DND-41 (cell line): ENCODE measurements at regions not wholly inside any gene's neighbourhood (a gene's known extent, or its start where the extent isn't known, plus 50 kb on each side); places are given as distances from the start of the nearest gene placed in this dataset.

ENCODE experiments used
- ATAC-seq: fragments of 200-7000 bp; cut with Tn5 transposase; 3 replicates; pipeline ENCODE4 v1.9.1; 2021; ENCODE audit warnings: low read depth; ENCODE audit not compliant: insufficient read depth
- DNase-seq: peaks from one replicate; pipeline ENCODE4 v3.0.0-alpha.2; 2020
- H2AFZ ChIP-seq: 2 replicates; pipeline ENCODE4 v1.6.0; 2012; ENCODE audit warnings: low read depth, low read length
- H3K27ac ChIP-seq: 2 replicates; pipeline ENCODE4 v1.5.1; 2012; ENCODE audit warnings: low read length, inconsistent platforms
- H3K27me3 ChIP-seq: fragments of 200-600 bp; sonication (generic); 2 replicates; pipeline ENCODE4 v1.6.0; 2012; ENCODE audit warnings: low read length, mild to moderate bottlenecking, inconsistent platforms; ENCODE audit not compliant: insufficient read depth, poor library complexity
- H3K36me3 ChIP-seq: 2 replicates; pipeline ENCODE4 v1.5.1; 2012; ENCODE audit warnings: low read length, inconsistent platforms; ENCODE audit not compliant: insufficient read depth
- H3K4me1 ChIP-seq: 2 replicates; pipeline ENCODE4 v1.5.1; 2012; ENCODE audit warnings: mild to moderate bottlenecking, low read length; ENCODE audit not compliant: insufficient read depth
- H3K4me2 ChIP-seq: 2 replicates; pipeline ENCODE4 v1.6.0; 2012; ENCODE audit warnings: mild to moderate bottlenecking, moderate library complexity, low read length, inconsistent platforms; ENCODE audit not compliant: insufficient read depth
- H3K4me3 ChIP-seq, 2 experiments: fragments of 200-600 bp in 1 of 2; shearing (Covaris generic) in 1 of 2; 2 replicates each; pipeline ENCODE4 v1.5.1; 2012 to 2016; ENCODE audit warnings: inconsistent platforms in 2 of 2, low read length in 2 of 2, mild to moderate bottlenecking in 2 of 2, low read depth in 1 of 2, moderate library complexity in 1 of 2
- H3K79me2 ChIP-seq: 2 replicates; pipeline ENCODE4 v1.6.0; 2012; ENCODE audit warnings: low read length, inconsistent platforms; ENCODE audit not compliant: insufficient read depth
- H3K9ac ChIP-seq: 2 replicates; pipeline ENCODE4 v1.6.0; 2012; ENCODE audit warnings: low read depth, mild to moderate bottlenecking, inconsistent platforms, low read length, moderate library complexity
- H3K9me3 ChIP-seq: 2 replicates; pipeline ENCODE4 v1.5.1; 2012; ENCODE audit warnings: low read length, moderate library complexity, mild to moderate bottlenecking, inconsistent platforms; ENCODE audit not compliant: insufficient read depth, severe bottlenecking
- H4K20me1 ChIP-seq: 2 replicates; pipeline ENCODE4 v1.6.0; 2012; ENCODE audit warnings: low read length; ENCODE audit not compliant: insufficient read depth
- CTCF ChIP-seq: IDR thresholded peaks from 2 replicates; pipeline ENCODE4 v1.5.1; 2012; ENCODE audit warnings: borderline replicate concordance, low read length, moderate library complexity, mild to moderate bottlenecking; ENCODE audit not compliant: poor library complexity, severe bottlenecking; ENCODE audit errors: extremely low read depth
- EZH2 ChIP-seq: IDR thresholded peaks from 3 replicates; pipeline ENCODE4 v1.6.1; 2012; ENCODE audit warnings: borderline replicate concordance, low read depth, mild to moderate bottlenecking, moderate library complexity, low read length, inconsistent platforms; ENCODE audit not compliant: severe bottlenecking

- Histone ChIP-seq H3K9ac (no peak overlapping the region), H3K4me1 (peaks cover 37% of the 10 kb centered on the region), H2AFZ (no peak overlapping the region), H3K9me3 (no peaks in the 10 kb centered on the region), H3K27me3 (no peaks in the 10 kb centered on the region), H4K20me1 (no peaks in the 10 kb centered on the region), H3K4me2 (peak overlapping the region; percentile 49), H3K79me2 (no peaks in the 10 kb centered on the region), H3K27ac (0 out of 2 replicates have a peak overlapping the region, but pooled peaks have one; percentile 52), H3K4me3 (no peak overlapping the region), H3K36me3 (no peaks in the 10 kb centered on the region)
- DNase-seq (no peak), ATAC-seq (peak; percentile 16; the same call in 1 of the 3 replicates)
- TF ChIP-seq EZH2 (no peak), CTCF (no peak)
Measured at GRCh38 chr9:79812099-79812498, 240.3 kb downstream of the TLE4 start.

DNA sequence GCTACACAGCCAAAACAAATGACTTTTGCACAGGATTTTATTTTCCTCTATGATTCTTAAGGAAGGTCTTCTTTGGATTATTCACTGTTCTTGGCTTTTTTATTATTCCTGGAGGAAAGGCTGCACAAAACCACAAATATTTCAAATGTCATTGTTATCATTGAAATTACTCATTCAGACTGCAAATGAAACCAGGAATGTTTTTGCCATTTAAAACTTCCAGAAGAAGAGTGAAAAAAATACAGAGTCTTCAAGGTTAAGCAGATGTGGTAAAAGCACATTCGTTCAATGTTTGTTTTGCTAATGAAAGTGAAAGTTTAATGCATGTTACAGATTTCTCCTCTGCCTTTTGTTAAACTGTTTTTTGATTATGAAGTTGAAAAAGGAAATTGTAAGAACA, 238.2 kb downstream of the TLE4 start:
- H3K9me3 ChIP-seq, result no peaks in the 10 kb centered on the region
- no peaks in the 10 kb centered on the region for H3K27me3 ChIP-seq
- no peaks in the 10 kb centered on the region for H3K36me3 ChIP-seq
- peaks cover 37% of the 10 kb centered on the region for H3K4me1 ChIP-seq
- no peaks in the 10 kb centered on the region for H3K79me2 ChIP-seq
- H3K9ac ChIP-seq, result 0 out of 2 replicates have a peak overlapping the region, but pooled peaks have one; percentile 18
- TF ChIP-seq EZH2, result no peak
- no peak for TF ChIP-seq CTCF
- DNase-seq (no peak), ATAC-seq (peak; percentile 51; the same call in 1 of the 3 replicates)
- H4K20me1 ChIP-seq, result no peaks in the 10 kb centered on the region
- H3K4me3 ChIP-seq, result no peak overlapping the region
- H3K27ac ChIP-seq, result no peak overlapping the region; the same call in 1 of the 2 replicates
- H2AFZ ChIP-seq, result peak overlapping the region; percentile 52; the same call in 1 of the 2 replicates
- H3K4me2 ChIP-seq, result peak overlapping the region; percentile 45; the same call in 1 of the 2 replicates

DNA sequence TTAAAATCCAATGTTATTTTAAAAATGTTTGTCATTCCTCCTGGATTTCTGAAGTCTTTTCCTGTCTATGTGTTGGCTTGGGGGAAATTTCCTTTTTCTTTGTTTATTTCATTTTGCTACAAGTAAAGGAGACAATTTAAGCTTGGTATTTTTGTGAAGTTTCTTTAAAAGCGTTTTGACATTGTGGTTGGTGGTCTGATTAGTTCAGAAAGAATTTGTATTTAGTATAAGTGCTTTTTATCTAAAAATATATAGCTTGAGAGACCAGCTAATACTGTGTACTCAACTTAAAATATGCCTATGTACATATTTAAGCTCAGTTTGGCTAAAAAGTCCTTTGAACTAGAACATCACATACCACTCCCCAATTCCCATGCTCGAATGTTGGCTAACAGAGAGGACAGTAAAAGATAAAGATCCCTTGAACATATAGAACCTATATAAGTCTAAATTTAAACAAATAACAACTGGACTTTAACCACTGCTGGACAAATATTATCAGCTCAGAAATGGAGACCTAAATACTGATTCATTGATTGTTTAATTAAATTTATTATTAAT, 237.6 kb downstream of the TLE4 start:
- Histone ChIP-seq H3K4me2 (no peak overlapping the region), H3K4me1 (peaks cover 37% of the 10 kb centered on the region)

More for the DNA sequence above, 237.6 kb downstream of the TLE4 start:
- Histone ChIP-seq H2AFZ (no peak overlapping the region), H3K79me2 (no peaks in the 10 kb centered on the region), H4K20me1 (no peaks in the 10 kb centered on the region), H3K27me3 (no peaks in the 10 kb centered on the region), H3K36me3 (no peaks in the 10 kb centered on the region), H3K4me3 (no peak overlapping the region), H3K9me3 (no peaks in the 10 kb centered on the region), H3K9ac (no peak overlapping the region), H3K27ac (no peak overlapping the region)
- DNase-seq, result no peak
- TF ChIP-seq CTCF, result no peak
- no peak for TF ChIP-seq EZH2
- no peak for ATAC-seq
